HCT116 (cell line): ENCODE measurements at regions not wholly inside any gene's neighbourhood (a gene's known extent, or its start where the extent isn't known, plus 50 kb on each side); places are given as distances from the start of the nearest gene placed in this dataset.

Experiments
- ATAC-seq: fragments of 200-7000 bp; cut with Tn5 transposase; 2 replicates; pipeline ENCODE4 v1.9.1; 2020; ENCODE audit warnings: mild to moderate bottlenecking, moderate library complexity
- BruUV-seq: library from RNA; stranded (reverse); fragments of 400-500 nt; replicated peaks from 2 replicates; lab custom pipeline; 2021; lab: Mats Ljungman, UMichigan
- CTCF ChIA-PET: fragments of 300-600 bp; sonication (Branson Sonifier 250); formaldehyde crosslinking; loops from one replicate; lab custom pipeline; 2021; ENCODE audit warnings: antibody characterized with exemption; lab: Charles Lee
- POLR2A ChIA-PET: fragments of 300-600, 350-600 bp; sonication (Branson Sonifier 250); formaldehyde crosslinking; loops from one replicate; lab custom pipeline; 2021; ENCODE audit warnings: antibody characterized with exemption; lab: Charles Lee
- RAD21 ChIA-PET, 2 experiments: fragments of 300-600 bp; sonication (Branson Sonifier 250); formaldehyde crosslinking; loops; one replicate each; lab custom pipeline; 2023; ENCODE audit warnings: low total read pairs in 2 of 2; ENCODE audit not compliant: uncharacterized antibody in 2 of 2, unreplicated experiment in 2 of 2, low non-redundant PET in 1 of 2; lab: Charles Lee
- DNase-seq: peaks from one replicate; pipeline ENCODE4 v3.0.0-alpha.2; 2010; ENCODE audit warnings: low read depth, low spot score
- H2AFZ ChIP-seq: fragments of 200-600 bp; shearing (Covaris generic), sonication (generic); 2 replicates; pipeline ENCODE4 v1.6.1; 2017; ENCODE audit warnings: low read depth, mixed run types, mixed read lengths, antibody characterized with exemption, low read length; ENCODE audit not compliant: poor library complexity, severe bottlenecking
- H3K27ac ChIP-seq: 2 replicates; pipeline ENCODE4 v1.5.1; 2012; ENCODE audit warnings: low read depth, low read length
- H3K27me3 ChIP-seq: fragments of 200-600 bp; sonication (generic); 2 replicates; pipeline ENCODE4 v1.6.1; 2016; ENCODE audit warnings: mixed run types, low read length, mixed read lengths; ENCODE audit not compliant: insufficient read depth
- H3K36me3 ChIP-seq, 2 experiments: fragments of 200-500 bp in 1 of 2; fragments of 200-600 bp in 1 of 2; sonication (Bioruptor generic) in 1 of 2; sonication (generic) in 1 of 2; 2 replicates each; pipeline versions ENCODE4 v1.5.1 to v1.6.1; 2014 to 2016; ENCODE audit warnings: low read length in 2 of 2, inconsistent platforms in 1 of 2, mixed read lengths in 1 of 2, mixed run types in 1 of 2; ENCODE audit not compliant: insufficient read depth in 2 of 2, control insufficient read depth in 1 of 2
- H3K4me1 ChIP-seq, 2 experiments: fragments of 200-600 bp in 1 of 2; sonication (generic) in 1 of 2; 2 replicates each; pipeline versions ENCODE4 v1.5.1 to v1.6.1; 2012 to 2017; ENCODE audit warnings: low read length in 2 of 2, inconsistent platforms in 1 of 2, mild to moderate bottlenecking in 1 of 2, mixed read lengths in 1 of 2, mixed run types in 1 of 2, moderate library complexity in 1 of 2; ENCODE audit not compliant: insufficient read depth in 2 of 2, control insufficient read depth in 1 of 2
- H3K4me2 ChIP-seq: fragments of 200-600 bp; sonication (generic); 2 replicates; pipeline ENCODE4 v1.6.1; 2017; ENCODE audit warnings: mixed run types, low read length, mixed read lengths
- H3K4me3 ChIP-seq, 2 experiments: fragments of 200-600 bp in 1 of 2; sonication (generic) in 1 of 2; replicated peaks in 1 of 2; 2 replicates each; pipeline ENCODE4 v1.5.1; 2011 to 2016; ENCODE audit warnings: low read length in 2 of 2, control low read depth in 1 of 2, low read depth in 1 of 2, mild to moderate bottlenecking in 1 of 2, mixed read lengths in 1 of 2, mixed run types in 1 of 2
- H3K79me2 ChIP-seq: fragments of 200-600 bp; sonication (generic); 2 replicates; pipeline ENCODE4 v1.6.1; 2017; ENCODE audit warnings: mild to moderate bottlenecking, mixed run types, low read length, moderate library complexity, mixed read lengths; ENCODE audit not compliant: insufficient read depth
- H3K9ac ChIP-seq: fragments of 200-600 bp; sonication (generic); 2 replicates; pipeline ENCODE4 v1.6.1; 2016; ENCODE audit warnings: low read length, mixed read lengths
- H3K9me2 ChIP-seq: fragments of 200-600 bp; sonication (generic), shearing (Covaris generic); 2 replicates; pipeline ENCODE4 v1.6.1; 2017; ENCODE audit warnings: mixed run types, mild to moderate bottlenecking, moderate library complexity; ENCODE audit not compliant: insufficient read depth
- H3K9me3 ChIP-seq, 2 experiments: fragments of 200-500 bp in 1 of 2; fragments of 200-600 bp in 1 of 2; sonication (Bioruptor generic) in 1 of 2; sonication (generic) in 1 of 2; 2 replicates each; pipeline ENCODE4 v1.6.1; 2014 to 2017; ENCODE audit warnings: low read length in 2 of 2, mixed read lengths in 2 of 2, inconsistent platforms in 1 of 2, low read depth in 1 of 2, mild to moderate bottlenecking in 1 of 2, mixed run types in 1 of 2, moderate library complexity in 1 of 2; ENCODE audit not compliant: control insufficient read depth in 1 of 2, insufficient read depth in 1 of 2
- H4K20me1 ChIP-seq: fragments of 200-600 bp; sonication (generic), shearing (Covaris generic); 2 replicates; pipeline ENCODE4 v1.6.1; 2017; ENCODE audit warnings: mixed run types, mild to moderate bottlenecking, moderate library complexity; ENCODE audit not compliant: insufficient read depth
- CBX3 ChIP-seq: IDR thresholded peaks from 2 replicates; pipeline ENCODE4 v1.6.1; 2012; ENCODE audit warnings: low read depth
- FOSL1 ChIP-seq: IDR thresholded peaks from 2 replicates; pipeline ENCODE4 v1.6.1; 2012; ENCODE audit warnings: low read depth
- JUND ChIP-seq: IDR thresholded peaks from 2 replicates; pipeline ENCODE4 v1.6.1; 2012
- RAD21 ChIP-seq: IDR thresholded peaks from 2 replicates; pipeline ENCODE4 v1.6.1; 2012; ENCODE audit warnings: low read depth, mild to moderate bottlenecking
- SP1 ChIP-seq: IDR thresholded peaks from 2 replicates; pipeline ENCODE4 v1.6.1; 2012; ENCODE audit warnings: low read depth
- intact Hi-C: fragments of 100-400 bp; cut with micrococcal nuclease; formaldehyde crosslinking; loops from 2 replicates; pipeline ENCODE4 v1.10.0; 2022
- TF ChIP-seq, protein P1 (sequence below), 3 experiments: fragments of 200-600 bp in 1 of 3; sonication (generic) in 1 of 3; IDR thresholded peaks in 2 of 3; conservative IDR thresholded peaks in 1 of 3; 2 replicates each; pipeline ENCODE4 v1.5.1; 2012 to 2017; ENCODE audit warnings: low read depth in 2 of 3, low read length in 2 of 3, antibody characterized with exemption in 1 of 3, borderline replicate concordance in 1 of 3, control low read depth in 1 of 3, mild to moderate bottlenecking in 1 of 3, mixed read lengths in 1 of 3, mixed run types in 1 of 3, moderate library complexity in 1 of 3; ENCODE audit not compliant: insufficient read depth in 1 of 3
- TF ChIP-seq, protein P2 (sequence below): IDR thresholded peaks from 2 replicates; pipeline ENCODE4 v1.6.1; 2011; ENCODE audit warnings: mild to moderate bottlenecking, low read length, moderate library complexity; ENCODE audit not compliant: insufficient replicate concordance; ENCODE audit errors: extremely low read depth

DNA sequence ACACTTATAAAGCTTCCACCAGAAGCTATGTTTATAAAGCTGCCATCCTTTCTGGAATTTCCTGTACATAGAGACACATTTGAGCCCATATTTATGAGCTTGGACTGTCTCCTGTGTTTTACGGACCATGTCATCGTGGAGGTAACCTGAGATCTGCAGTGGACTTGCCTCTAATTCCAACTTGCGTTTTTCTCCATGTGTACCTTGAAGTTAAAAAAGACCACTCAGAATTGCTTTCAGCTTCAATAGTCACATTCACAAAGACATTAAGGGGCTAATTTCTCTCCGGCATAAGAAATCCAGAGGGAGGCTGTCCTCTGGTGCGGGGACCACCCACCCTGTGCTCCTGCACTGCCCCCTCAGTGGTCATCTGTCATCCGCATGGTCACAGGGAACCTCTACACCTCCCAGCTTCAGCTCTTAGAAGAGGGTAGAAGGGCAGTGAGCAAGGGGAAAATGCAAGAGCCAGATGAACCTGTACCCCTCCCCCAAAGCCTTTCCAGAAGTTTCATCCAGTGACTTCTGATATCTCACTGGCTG, 521.4 kb upstream of the CAMK1G start:
- H3K9me3 ChIP-seq: no peaks in the 10 kb centered on the region
- H3K79me2 ChIP-seq: no peaks in the 10 kb centered on the region
- H4K20me1 ChIP-seq: no peaks in the 10 kb centered on the region
- peaks cover 4% of the 10 kb centered on the region; the same call in 1 of the 2 replicates for H3K27me3 ChIP-seq
- H3K4me3 ChIP-seq: no peak overlapping the region
- H3K9ac ChIP-seq: no peak overlapping the region
- no TSS peak for BruUV-seq
- DNase-seq (no peak), ATAC-seq (no peak)
- no peak overlapping the region for H3K4me2 ChIP-seq
- CTCF ChIA-PET: no interaction called here
- TF ChIP-seq JUND (no peak), RAD21 (no peak), CBX3 (no peak), SP1 (no peak), FOSL1 (no peak)
- TF ChIP-seq, protein P1, sequence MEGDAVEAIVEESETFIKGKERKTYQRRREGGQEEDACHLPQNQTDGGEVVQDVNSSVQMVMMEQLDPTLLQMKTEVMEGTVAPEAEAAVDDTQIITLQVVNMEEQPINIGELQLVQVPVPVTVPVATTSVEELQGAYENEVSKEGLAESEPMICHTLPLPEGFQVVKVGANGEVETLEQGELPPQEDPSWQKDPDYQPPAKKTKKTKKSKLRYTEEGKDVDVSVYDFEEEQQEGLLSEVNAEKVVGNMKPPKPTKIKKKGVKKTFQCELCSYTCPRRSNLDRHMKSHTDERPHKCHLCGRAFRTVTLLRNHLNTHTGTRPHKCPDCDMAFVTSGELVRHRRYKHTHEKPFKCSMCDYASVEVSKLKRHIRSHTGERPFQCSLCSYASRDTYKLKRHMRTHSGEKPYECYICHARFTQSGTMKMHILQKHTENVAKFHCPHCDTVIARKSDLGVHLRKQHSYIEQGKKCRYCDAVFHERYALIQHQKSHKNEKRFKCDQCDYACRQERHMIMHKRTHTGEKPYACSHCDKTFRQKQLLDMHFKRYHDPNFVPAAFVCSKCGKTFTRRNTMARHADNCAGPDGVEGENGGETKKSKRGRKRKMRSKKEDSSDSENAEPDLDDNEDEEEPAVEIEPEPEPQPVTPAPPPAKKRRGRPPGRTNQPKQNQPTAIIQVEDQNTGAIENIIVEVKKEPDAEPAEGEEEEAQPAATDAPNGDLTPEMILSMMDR (IDR thresholded peaks at IDR 0.05 in 2 of 3, conservative IDR thresholded peaks at IDR 0.05 in 1 of 3; ENCODE audit: borderline replicate concordance in 1 of 3, insufficient read depth in 1 of 3, low read depth in 2 of 3, low read length in 2 of 3): no peak
- TF ChIP-seq, protein P2, sequence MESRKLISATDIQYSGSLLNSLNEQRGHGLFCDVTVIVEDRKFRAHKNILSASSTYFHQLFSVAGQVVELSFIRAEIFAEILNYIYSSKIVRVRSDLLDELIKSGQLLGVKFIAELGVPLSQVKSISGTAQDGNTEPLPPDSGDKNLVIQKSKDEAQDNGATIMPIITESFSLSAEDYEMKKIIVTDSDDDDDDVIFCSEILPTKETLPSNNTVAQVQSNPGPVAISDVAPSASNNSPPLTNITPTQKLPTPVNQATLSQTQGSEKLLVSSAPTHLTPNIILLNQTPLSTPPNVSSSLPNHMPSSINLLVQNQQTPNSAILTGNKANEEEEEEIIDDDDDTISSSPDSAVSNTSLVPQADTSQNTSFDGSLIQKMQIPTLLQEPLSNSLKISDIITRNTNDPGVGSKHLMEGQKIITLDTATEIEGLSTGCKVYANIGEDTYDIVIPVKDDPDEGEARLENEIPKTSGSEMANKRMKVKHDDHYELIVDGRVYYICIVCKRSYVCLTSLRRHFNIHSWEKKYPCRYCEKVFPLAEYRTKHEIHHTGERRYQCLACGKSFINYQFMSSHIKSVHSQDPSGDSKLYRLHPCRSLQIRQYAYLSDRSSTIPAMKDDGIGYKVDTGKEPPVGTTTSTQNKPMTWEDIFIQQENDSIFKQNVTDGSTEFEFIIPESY: no peak
- RAD21 ChIA-PET: no interaction called here
- no peaks in the 10 kb centered on the region for H3K4me1 ChIP-seq
- POLR2A ChIA-PET: no interaction called here
- intact Hi-C loops: no loop called here
- H2AFZ ChIP-seq: no peak overlapping the region
- no peaks in the 10 kb centered on the region for H3K9me2 ChIP-seq
- no peak overlapping the region for H3K27ac ChIP-seq
- no peaks in the 10 kb centered on the region for H3K36me3 ChIP-seq
